ENCODE measurements at regions not wholly inside any gene's neighbourhood (a gene's known extent, or its start where the extent isn't known, plus 50 kb on each side); places are given as distances from the start of the nearest gene placed in this dataset.

DNA sequence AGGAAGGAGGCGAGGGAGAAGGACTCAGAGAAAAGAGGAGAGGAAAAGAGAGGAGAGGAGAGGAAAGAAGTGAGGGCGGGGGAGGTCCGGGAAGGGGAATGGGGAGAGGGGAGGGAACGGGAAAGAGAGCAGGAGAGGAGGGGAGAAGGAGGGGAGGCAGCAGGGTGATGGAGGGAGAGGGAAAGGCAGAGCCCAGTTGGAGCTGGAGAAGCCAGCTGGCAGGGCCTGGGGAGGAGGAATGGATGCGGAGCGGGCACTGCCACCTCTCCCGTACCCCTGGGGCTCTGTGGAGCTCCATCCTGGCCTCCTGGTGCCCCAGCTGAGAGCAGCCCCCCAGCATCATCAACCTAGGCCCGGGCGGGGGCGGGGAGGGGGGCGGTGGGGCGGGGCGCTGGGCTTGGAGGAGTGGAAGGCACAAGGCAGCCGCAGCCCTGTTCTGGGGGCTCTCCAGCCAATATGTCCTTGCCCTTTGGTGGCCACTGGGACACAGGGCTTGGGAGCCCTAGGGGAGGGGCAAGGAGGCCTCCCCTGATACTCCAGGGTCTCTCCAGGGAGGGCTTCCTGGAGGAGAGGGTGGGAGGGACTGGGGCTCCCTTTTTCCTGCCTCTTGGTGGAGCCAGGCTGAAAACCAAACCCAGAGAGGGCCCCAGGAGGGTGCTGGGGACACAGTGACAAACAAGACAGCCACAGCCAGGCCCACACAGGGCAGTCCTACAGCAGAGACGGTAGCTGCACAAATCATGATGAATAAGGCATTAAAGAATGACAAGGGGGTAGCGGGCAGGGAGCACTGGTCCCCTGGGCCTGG, 123.7 kb downstream of the C9orf50 start:
- Histone ChIP-seq H3K36me3 (ENCODE audit: control insufficient read depth in 2 of 4, insufficient read depth in 4 of 4, low read length in 3 of 4) (no peaks in the 10 kb centered on the region), H3K79me2 (ENCODE audit: control insufficient read depth in 1 of 2, insufficient read depth in 2 of 2, low read length in 2 of 2) (no peaks in the 10 kb centered on the region), H4K20me1 (replicated peaks in 1 of 2; ENCODE audit: control insufficient read depth in 1 of 2, insufficient read depth in 2 of 2, low read length in 2 of 2) (no peaks in the 10 kb centered on the region), H3K27ac (ENCODE audit: low read depth, low read length) (no peak overlapping the region; the same call in 1 of the 2 replicates), H2BK15ac (ENCODE audit: low read length) (peak overlapping the region; percentile 88), H3K27me3 (replicated peaks in 1 of 4; ENCODE audit: control insufficient read depth in 3 of 4, extremely low read depth in 1 of 4, insufficient read depth in 3 of 4, low read length in 3 of 4) (peaks cover 0 to 15% (median 13%) of the 10 kb centered on the region in 4 experiments; a peak in 6 of 7 replicates), H2AK5ac (ENCODE audit: low read depth, low read length) (peak overlapping the region; percentile 17; the same call in 1 of the 2 replicates), H4K8ac (ENCODE audit: extremely low read depth, insufficient read depth, low read length) (no peak overlapping the region), H3K23ac (ENCODE audit: insufficient read length) (no peak overlapping the region), H3K9ac (replicated peaks in 1 of 4; ENCODE audit: extremely low read depth in 1 of 4, low read depth in 3 of 4, low read length in 3 of 4) (no peak overlapping the region), H3K4ac (replicated peaks; ENCODE audit: insufficient read length, low read depth, low read length) (peak overlapping the region; percentile 63), H3K4me2 (ENCODE audit: insufficient read depth in 1 of 2, low read depth in 2 of 2, low read length in 2 of 2) (peak overlapping the region; percentile 86 to 94), H3K4me1 (replicated peaks in 1 of 4; ENCODE audit: control insufficient read depth in 3 of 4, insufficient read depth in 4 of 4, low read length in 3 of 4) (peaks cover 3 to 42% (median 32%) of the 10 kb centered on the region in 4 experiments), H3K56ac (replicated peaks; ENCODE audit: insufficient read length, low read depth, low read length) (no peak overlapping the region), H3K4me3 (ENCODE audit: extremely low read depth in 1 of 4, insufficient read depth in 2 of 4, low read depth in 3 of 4, low read length in 4 of 4) (peak overlapping the region in 3 of 4 experiments; percentile 1 to 66 (median 39); a peak in 5 of 8 replicates), H3K9me3 (ENCODE audit: insufficient read depth in 2 of 2, low read depth in 1 of 2, low read length in 1 of 2) (no peaks in the 10 kb centered on the region), H3K79me1 (ENCODE audit: low read depth, low read length) (no peaks in the 10 kb centered on the region), H2AFZ (ENCODE audit: low read length) (no peak overlapping the region), H2BK12ac (ENCODE audit: low read depth, low read length) (peak overlapping the region; percentile 99; the same call in 1 of the 2 replicates), H3K23me2 (ENCODE audit: low read depth, low read length) (peaks cover 16% of the 10 kb centered on the region), H4K91ac (replicated peaks; ENCODE audit: insufficient read length, low read length) (peak overlapping the region; percentile 91), H2BK5ac (ENCODE audit: low read depth, low read length) (peak overlapping the region; percentile 96; the same call in 1 of the 2 replicates), H4K5ac (ENCODE audit: insufficient read length, low read depth, low read length) (peak overlapping the region; percentile 55), H2BK20ac (ENCODE audit: low read length) (peak overlapping the region; percentile 95; the same call in 1 of the 2 replicates), H3K14ac (ENCODE audit: insufficient read length) (no peak overlapping the region), H3K18ac (ENCODE audit: extremely low read depth, low read length) (peak overlapping the region; percentile 83), H2BK120ac (replicated peaks; ENCODE audit: low read depth, low read length) (peak overlapping the region; percentile 89)
- ChIA-PET CTCF (ENCODE audit: partially characterized antibody) (interaction anchor here (0.7 to 1.7 kb wide), 20 partner anchors 10 to 365 kb away, joined by 3 to 6 read pairs (median 4); no protein-coding TSS in a partner anchor), POLR2A (ENCODE audit: partially characterized antibody) (interaction anchor here (0.6 to 6.7 kb wide), 19 partner anchors 9 to 753 kb away, joined by 3 to 45 read pairs (median 5); partner anchors contain the start of gene IER5L)
- TF ChIP-seq BCL11A (IDR thresholded peaks at IDR 0.05; ENCODE audit: low read depth in 2 of 2, low read length in 2 of 2) (no peak), YY1 (IDR thresholded peaks at IDR 0.05; ENCODE audit: low read depth, low read length) (peak; percentile 32; the same call in 1 of the 2 replicates), CBX8 (IDR thresholded peaks at IDR 0.05; ENCODE audit: borderline replicate concordance, low read depth, low read length) (no peak), ASH2L (IDR thresholded peaks at IDR 0.05; ENCODE audit: low read length) (peak; percentile 11), EGR1 (IDR thresholded peaks at IDR 0.05; ENCODE audit: borderline replicate concordance, low read depth, low read length) (peak; percentile 91), CTBP2 (IDR thresholded peaks at IDR 0.05; ENCODE audit: borderline replicate concordance, insufficient read depth, insufficient read length, low read length) (peak; percentile 54), PHF8 (conservative IDR thresholded peaks at IDR 0.05; ENCODE audit: low read depth, low read length) (0 out of 2 replicates have a peak, but pooled peaks have one; percentile 6), TCF12 (IDR thresholded peaks at IDR 0.05; ENCODE audit: low read depth, low read length) (peak; percentile 65; the same call in 1 of the 2 replicates), EP300 (IDR thresholded peaks at IDR 0.05; ENCODE audit: borderline replicate concordance in 1 of 2, low read depth in 2 of 2, low read length in 2 of 2) (no peak; a peak in 1 of 3 replicates), TAF1 (IDR thresholded peaks at IDR 0.05; ENCODE audit: low read depth, low read length) (no peak)
- 27% methylated on average over 5 of the region's 16 CpGs; no CpG with 5 or more reads in 1 of the 2 experiments for WGBS, 2 experiments (ENCODE audit: extremely low coverage in 1 of 2, insufficient coverage in 1 of 2, insufficient read length in 1 of 2, insufficient replicate concordance in 2 of 2, low coverage in 1 of 2, low lambda C conversion rate in 2 of 2, missing lambda C conversion rate in 1 of 2)
- FAIRE-seq (no peak), DNase-seq (ENCODE audit: low read depth in 1 of 2, low spot score in 2 of 2) (no peak)
